A549 (cell line): ENCODE measurements at regions not wholly inside any gene's neighbourhood (a gene's known extent, or its start where the extent isn't known, plus 50 kb on each side); places are given as distances from the start of the nearest gene placed in this dataset.

ENCODE experiments used
- ATAC-seq, 2 experiments: fragments of 200-7000 bp in 1 of 2; fragments of >200 bp in 1 of 2; cut with Nextera tagmentation in 1 of 2; cut with Tn5 transposase in 1 of 2; 3 replicates each; pipeline versions ENCODE4 v1.8.0 to v1.9.1; 2018 to 2020; ENCODE audit warnings: mild to moderate bottlenecking in 1 of 2, moderate library complexity in 1 of 2
- CTCF ChIA-PET: fragments of 300-600 bp; sonication (Branson Sonifier 250); formaldehyde crosslinking; extraction: SDS; loops from one replicate; lab custom pipeline; 2021; ENCODE audit warnings: antibody characterized with exemption, inconsistent platforms; lab: Yijun Ruan, JAX
- POLR2A ChIA-PET: fragments of 350-600 bp; formaldehyde crosslinking; extraction: SDS; loops from one replicate; lab custom pipeline; 2021; ENCODE audit warnings: antibody characterized with exemption, inconsistent platforms; lab: Yijun Ruan, JAX
- DNase-seq, 2 experiments: peaks; one replicate each; pipeline versions ENCODE4 v3.0.0 to v3.0.0-alpha.2; 2011 to 2016; ENCODE audit warnings: low read depth in 1 of 2, low spot score in 1 of 2
- FAIRE-seq: peaks from 2 replicates; lab custom pipeline; 2011; peaks lifted over from hg19 to GRCh38; lab: Jason Lieb, UNC
- H3K27ac ChIP-seq, 2 experiments: fragments of >200 bp; sonication (Bioruptor Twin); formaldehyde crosslinking; 3 replicates each; pipeline ENCODE4 v1.5.1; 2016 to 2017
- H3K4me1 ChIP-seq: fragments of >200 bp; sonication (Bioruptor Twin); formaldehyde crosslinking; 3 replicates; pipeline ENCODE4 v1.6.1; 2016
- H3K4me2 ChIP-seq: fragments of >200 bp; sonication (Bioruptor Twin); formaldehyde crosslinking; 3 replicates; pipeline ENCODE4 v1.6.1; 2016
- H3K4me3 ChIP-seq: fragments of >200 bp; sonication (Bioruptor Twin); formaldehyde crosslinking; 3 replicates; pipeline ENCODE4 v1.5.1; 2016
- H3K9me3 ChIP-seq: fragments of >200 bp; sonication (Bioruptor Twin); formaldehyde crosslinking; 3 replicates; pipeline ENCODE4 v1.6.1; 2016
- ATOH8 ChIP-seq: fragments of 250-450 bp; sonication (Bioruptor Pico); IDR thresholded peaks from 2 replicates; pipeline ENCODE4 v1.5.0; 2020; ENCODE audit warnings: low read depth, mild to moderate bottlenecking, moderate library complexity
- BCL3 ChIP-seq: fragments of >200 bp; sonication (Bioruptor Twin); formaldehyde crosslinking; IDR thresholded peaks from 3 replicates; pipeline ENCODE4 v1.6.1; 2016
- CBX8 ChIP-seq: fragments of 200-600 bp; sonication (generic); IDR thresholded peaks from 2 replicates; pipeline ENCODE4 v1.6.1; 2016
- E2F6 ChIP-seq: IDR thresholded peaks from 2 replicates; pipeline ENCODE4 v1.6.1; 2012; ENCODE audit warnings: low read depth, borderline replicate concordance
- EHF ChIP-seq: fragments of 250-450 bp; sonication (Bioruptor Pico); IDR thresholded peaks from 2 replicates; pipeline ENCODE4 v1.5.0; 2020; ENCODE audit warnings: mild to moderate bottlenecking
- EHMT2 ChIP-seq: fragments of 200-600 bp; sonication (generic); IDR thresholded peaks from 2 replicates; pipeline ENCODE4 v1.6.1; 2016; ENCODE audit warnings: antibody characterized with exemption, low read depth, mild to moderate bottlenecking, moderate library complexity
- ELK1 ChIP-seq: fragments of 150-350 bp; IDR thresholded peaks from 2 replicates; pipeline ENCODE4 v1.6.1; 2014; ENCODE audit warnings: low read depth, mild to moderate bottlenecking, low read length
- EP300 ChIP-seq, 2 experiments: fragments of >200 bp; sonication (Bioruptor Twin); formaldehyde crosslinking; IDR thresholded peaks; 2 replicates in 1 of 2; 3 replicates in 1 of 2; pipeline ENCODE4 v1.6.1; 2016 to 2017
- FOSB ChIP-seq: fragments of 250-450 bp; sonication (Bioruptor Pico); IDR thresholded peaks from 2 replicates; pipeline ENCODE4 v1.5.0; 2020; ENCODE audit warnings: mild to moderate bottlenecking, moderate library complexity
- HES2 ChIP-seq: fragments of >200 bp; sonication (Bioruptor Twin); formaldehyde crosslinking; IDR thresholded peaks from 2 replicates; pipeline ENCODE4 v1.6.1; 2016
- HOXB5 ChIP-seq: fragments of 250-450 bp; sonication (Bioruptor Pico); IDR thresholded peaks from 2 replicates; pipeline ENCODE4 v1.5.0; 2020; ENCODE audit warnings: mild to moderate bottlenecking, moderate library complexity
- JUN ChIP-seq, 2 experiments: fragments of >200 bp; sonication (Bioruptor Twin); formaldehyde crosslinking; IDR thresholded peaks; 2 replicates in 1 of 2; 3 replicates in 1 of 2; pipeline ENCODE4 v1.6.1; 2016 to 2017
- JUNB ChIP-seq: fragments of >200 bp; sonication (Bioruptor Twin); formaldehyde crosslinking; IDR thresholded peaks from 2 replicates; pipeline ENCODE4 v1.6.1; 2016
- KDM1A ChIP-seq: fragments of 200-600 bp; sonication (generic); IDR thresholded peaks from 2 replicates; pipeline ENCODE4 v1.6.1; 2016; ENCODE audit warnings: low read depth, mild to moderate bottlenecking
- MAX ChIP-seq: IDR thresholded peaks from 2 replicates; pipeline ENCODE4 v1.6.1; 2012
- MYC ChIP-seq: IDR thresholded peaks from 2 replicates; pipeline ENCODE4 v1.6.1; 2012; ENCODE audit warnings: mild to moderate bottlenecking, inconsistent platforms, low read length, improper control_type of control experiment, borderline replicate concordance
- NPAS2 ChIP-seq: fragments of 250-450 bp; sonication (Bioruptor Pico); IDR thresholded peaks from 2 replicates; pipeline ENCODE4 v1.8.0; 2022; ENCODE audit warnings: mild to moderate bottlenecking, moderate library complexity, borderline replicate concordance
- PBX3 ChIP-seq: IDR thresholded peaks from 2 replicates; pipeline ENCODE4 v1.6.1; 2012
- PHF8 ChIP-seq: fragments of 200-600 bp; sonication (generic); IDR thresholded peaks from 2 replicates; pipeline ENCODE4 v1.6.1; 2016; ENCODE audit warnings: low read depth, mild to moderate bottlenecking, antibody characterized with exemption, moderate library complexity, borderline replicate concordance
- POLR2AphosphoS2 ChIP-seq: conservative IDR thresholded peaks from 2 replicates; pipeline ENCODE4 v1.6.1; 2012; ENCODE audit warnings: low read length, improper control_type of control experiment, inconsistent platforms
- RARB ChIP-seq: fragments of 250-450 bp; sonication (Bioruptor Pico); IDR thresholded peaks from 2 replicates; pipeline ENCODE4 v1.8.0; 2021; ENCODE audit warnings: mild to moderate bottlenecking, moderate library complexity
- RCOR1 ChIP-seq: fragments of 150-350 bp; IDR thresholded peaks from 2 replicates; pipeline ENCODE4 v1.6.1; 2014; ENCODE audit warnings: antibody characterized with exemption, low read length, low read depth
- RFX5 ChIP-seq: fragments of 450-650 bp; IDR thresholded peaks from 2 replicates; pipeline ENCODE4 v1.7.1; 2014; ENCODE audit warnings: antibody characterized with exemption, mild to moderate bottlenecking, moderate library complexity
- SREBF2 ChIP-seq: fragments of 450-650 bp; IDR thresholded peaks from 2 replicates; pipeline ENCODE4 v1.6.1; 2014; ENCODE audit warnings: mild to moderate bottlenecking, moderate library complexity
- TP53 ChIP-seq: fragments of 250-450 bp; sonication (Bioruptor Pico); IDR thresholded peaks from 2 replicates; pipeline ENCODE4 v1.5.0; 2021; ENCODE audit warnings: mild to moderate bottlenecking, moderate library complexity
- ZSCAN20 ChIP-seq: fragments of 250-450 bp; sonication (Bioruptor Pico); IDR thresholded peaks from 2 replicates; pipeline ENCODE4 v1.8.0; 2022; ENCODE audit warnings: mild to moderate bottlenecking, moderate library complexity
- whole genome bisulfite sequencing: methylation state at CpG from one replicate; pipeline ENCODE4 v1.1.6; 2017; ENCODE audit errors: missing lambda C conversion rate; 5-methylcytosine and 5-hydroxymethylcytosine counted together

- FAIRE-seq, result no peak
- 4% methylated on average over 2 of the region's 2 CpGs for WGBS
- no peak for ATAC-seq
- H3K4me2 ChIP-seq, result no peak overlapping the region
- POLR2A ChIA-PET, result no interaction called here
- no peak for DNase-seq
- no peaks in the 10 kb centered on the region for H3K4me1 ChIP-seq
- no peak for TF ChIP-seq JUN (IDR thresholded peaks at IDR 0.05)
- no peak for TF ChIP-seq KDM1A
- H3K9me3 ChIP-seq, result no peaks in the 10 kb centered on the region
- no peak overlapping the region for H3K27ac ChIP-seq
- CTCF ChIA-PET, result interaction anchor here (1.2 kb wide), 1 partner anchor 11 kb away, joined by 4 read pairs; no protein-coding TSS in a partner anchor
- H3K4me3 ChIP-seq, result no peak overlapping the region
These were observed 131.9 kb upstream of the CLEC14A start for GRCh38 chr14:38387821-38388220.

GRCh38 chr14:38385836-38386235, 129.9 kb upstream of the CLEC14A start:
- POLR2A ChIA-PET, result no interaction called here
- no peak for FAIRE-seq
- 3% methylated on average over 3 of the region's 3 CpGs for WGBS

GRCh38 chr14:38385343-38385742, 129.4 kb upstream of the CLEC14A start:
- H3K27ac ChIP-seq, result no peak overlapping the region
- no peak for FAIRE-seq
- H3K4me2 ChIP-seq, result no peak overlapping the region
- ATAC-seq, result no peak
- no peaks in the 10 kb centered on the region for H3K4me1 ChIP-seq
- POLR2A ChIA-PET, result no interaction called here
- no peak for DNase-seq
- CTCF ChIA-PET, result no interaction called here
- no peak for TF ChIP-seq MYC
- no peak for TF ChIP-seq HOXB5 (CRISPR knock-in tag)
- no peak for TF ChIP-seq ELK1
- no peak for TF ChIP-seq ZSCAN20
- TF ChIP-seq EHF (CRISPR knock-in tag), result no peak
- no peak for TF ChIP-seq FOSB (CRISPR knock-in tag)
- no peak for TF ChIP-seq RCOR1
- TF ChIP-seq POLR2AphosphoS2, result no peak
- TF ChIP-seq MAX, result no peak
- TF ChIP-seq TP53 (CRISPR knock-in tag), result no peak
- no peak for TF ChIP-seq EHMT2
- no peak for TF ChIP-seq RFX5
- no peak for TF ChIP-seq PBX3
- TF ChIP-seq HES2, result no peak
- no peak for TF ChIP-seq CBX8
- TF ChIP-seq JUNB, result no peak
- TF ChIP-seq E2F6, result no peak
- TF ChIP-seq PHF8, result no peak
- TF ChIP-seq BCL3, result no peak
- TF ChIP-seq SREBF2, result no peak
- H3K4me3 ChIP-seq, result no peak overlapping the region
- no peaks in the 10 kb centered on the region for H3K9me3 ChIP-seq
- 3% methylated on average over 5 of the region's 5 CpGs for WGBS

More at GRCh38 chr14:38385836-38386235, 129.9 kb upstream of the CLEC14A start:
- TF ChIP-seq RARB (CRISPR knock-in tag), result no peak
- no peak for TF ChIP-seq TP53 (CRISPR knock-in tag)
- no peak for TF ChIP-seq EHMT2
- TF ChIP-seq NPAS2 (CRISPR knock-in tag), result no peak
- no peak for TF ChIP-seq EP300 (IDR thresholded peaks at IDR 0.05)
- no peak for TF ChIP-seq ATOH8 (CRISPR knock-in tag)
- TF ChIP-seq, all 56 proteins: peak for 0
- Histone ChIP-seq H3K27ac (no peak overlapping the region), H3K4me2 (no peak overlapping the region), H3K4me1 (no peaks in the 10 kb centered on the region), H3K4me3 (no peak overlapping the region), H3K9me3 (no peaks in the 10 kb centered on the region)
- no peak for DNase-seq
- no peak for ATAC-seq
- CTCF ChIA-PET, result no interaction called here
